ENCODE measurements at regions not wholly inside any gene's neighbourhood (a gene's known extent, or its start where the extent isn't known, plus 50 kb on each side); places are given as distances from the start of the nearest gene placed in this dataset.
"Not testable (repeated sequence)": the region's sequence is repeated elsewhere in the genome, so short reads cannot be mapped to it uniquely, and the experiment has no call there.

GRCh38 chr21:10361214-10361736 is 160.1 kb upstream of the TPTE start:
- not testable (repeated sequence) for H3K4me3 ChIP-seq (replicated peaks; ENCODE audit: low read depth, low read length); DNase-seq (ENCODE audit: extremely low read depth, low read depth)

- not testable (repeated sequence) for H3K4me3 ChIP-seq (replicated peaks; ENCODE audit: low read depth, low read length); DNase-seq (ENCODE audit: extremely low read depth, low read depth)
Observed at GRCh38 chr21:10362816-10363215, 158.6 kb upstream of the TPTE start.

DNA sequence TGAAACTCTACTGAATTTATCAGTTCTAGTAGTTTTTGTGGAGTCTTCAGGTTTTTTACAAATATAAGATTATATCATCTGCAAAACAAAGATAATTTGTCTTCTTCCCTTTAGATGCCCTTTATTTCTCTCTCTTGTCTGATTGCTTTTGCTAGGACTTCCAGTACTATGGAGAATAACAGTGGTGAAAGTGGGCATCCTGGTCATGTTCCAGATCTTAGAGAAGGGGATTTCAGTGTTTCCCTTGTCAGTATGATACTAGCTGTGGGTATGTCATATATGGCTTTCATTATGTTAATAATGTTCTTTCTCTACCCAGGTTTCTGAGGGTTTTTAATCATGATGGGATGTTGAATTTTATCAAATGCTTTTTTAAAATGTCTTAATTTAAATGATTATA is 158.1 kb upstream of the TPTE start:
- DNase-seq (ENCODE audit: extremely low read depth, low read depth); H3K4me3 ChIP-seq (replicated peaks; ENCODE audit: low read depth, low read length): not testable (repeated sequence)

DNA sequence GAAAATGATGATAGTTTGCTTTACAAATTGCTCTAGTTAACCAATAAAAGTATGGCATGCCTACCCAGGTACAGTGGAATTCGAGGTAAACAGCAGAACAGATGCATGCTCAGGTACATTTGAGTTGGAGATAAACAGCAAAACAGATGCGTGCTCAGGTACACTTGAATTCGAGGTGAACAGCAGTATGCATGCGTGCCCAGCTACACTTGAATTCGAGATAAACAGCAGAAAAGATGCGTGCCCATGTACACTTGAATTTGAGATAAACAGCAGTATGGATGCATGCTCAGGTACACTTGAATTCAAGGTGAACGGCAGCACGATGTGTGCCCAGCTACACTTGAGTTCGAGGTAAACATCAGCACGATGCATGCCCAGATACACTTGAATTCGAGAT is 155.2 kb upstream of the TPTE start:
- DNase-seq (ENCODE audit: extremely low read depth, low read depth); H3K4me3 ChIP-seq (replicated peaks; ENCODE audit: low read depth, low read length): not testable (repeated sequence)

- not testable (repeated sequence) for H3K4me3 ChIP-seq (replicated peaks; ENCODE audit: low read depth, low read length); DNase-seq (ENCODE audit: extremely low read depth, low read depth)
Observed at GRCh38 chr21:10367586-10367985, 153.8 kb upstream of the TPTE start.

DNA sequence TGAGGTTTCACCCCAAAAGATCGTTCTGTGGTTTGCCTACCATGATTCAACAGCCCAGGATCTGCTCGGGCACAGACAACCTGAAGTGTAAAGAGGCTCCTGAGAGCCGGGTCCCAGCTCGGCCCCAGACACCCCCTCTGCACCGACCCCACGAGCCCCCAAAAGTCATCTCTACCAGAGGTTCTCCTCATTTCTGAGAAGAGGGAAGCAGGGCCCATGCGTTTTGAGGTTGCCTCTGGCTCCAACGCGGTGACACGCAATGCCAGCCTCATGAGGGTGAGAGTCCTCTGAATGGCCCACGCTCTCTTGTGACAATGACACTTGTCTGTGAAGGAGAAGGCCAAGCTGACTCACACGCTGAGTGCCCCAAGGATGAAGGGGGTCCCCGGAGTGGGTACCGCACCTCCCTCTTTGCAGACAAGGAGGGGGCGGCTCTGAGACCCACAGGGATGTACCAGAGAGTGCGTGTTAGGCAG is 153.0 kb upstream of the TPTE start:
- not testable (repeated sequence) for DNase-seq (ENCODE audit: extremely low read depth, low read depth); H3K4me3 ChIP-seq (replicated peaks; ENCODE audit: low read depth, low read length)

GRCh38 chr21:10369289-10369688 is 152.1 kb upstream of the TPTE start:
- DNase-seq (ENCODE audit: extremely low read depth, low read depth): not testable (repeated sequence)

GRCh38 chr21:10377758-10378157 is 143.6 kb upstream of the TPTE start:
- not testable (repeated sequence) for H3K4me3 ChIP-seq (replicated peaks; ENCODE audit: low read depth, low read length); DNase-seq (ENCODE audit: extremely low read depth, low read depth)

More at GRCh38 chr21:10369289-10369688, 152.1 kb upstream of the TPTE start:
- not testable (repeated sequence) for H3K4me3 ChIP-seq (replicated peaks; ENCODE audit: low read depth, low read length)

DNA sequence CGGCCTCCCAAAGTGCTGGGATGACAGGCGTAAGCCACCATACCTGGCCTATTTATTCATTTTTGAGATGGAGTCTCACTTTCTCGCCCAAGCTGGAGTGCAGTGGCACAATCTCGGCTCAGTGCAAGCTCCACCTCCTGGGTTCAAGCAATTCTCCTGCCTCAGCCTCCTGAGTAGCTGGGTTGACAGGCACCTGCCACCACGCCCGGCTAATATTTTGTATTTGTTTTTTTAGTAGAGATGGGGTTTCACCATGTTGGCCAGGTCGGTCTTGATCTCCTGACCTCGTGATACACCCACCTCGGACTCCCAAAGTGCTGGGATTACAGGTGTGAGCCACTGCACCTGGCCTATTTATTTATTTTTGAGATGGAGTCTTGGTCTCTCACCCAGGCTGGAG is 141.6 kb upstream of the TPTE start:
- H3K4me3 ChIP-seq (replicated peaks; ENCODE audit: low read depth, low read length); DNase-seq (ENCODE audit: extremely low read depth, low read depth): not testable (repeated sequence)

- DNase-seq (ENCODE audit: extremely low read depth, low read depth); H3K4me3 ChIP-seq (replicated peaks; ENCODE audit: low read depth, low read length): not testable (repeated sequence)
Observed at GRCh38 chr21:10381687-10382060, 139.7 kb upstream of the TPTE start.

DNA sequence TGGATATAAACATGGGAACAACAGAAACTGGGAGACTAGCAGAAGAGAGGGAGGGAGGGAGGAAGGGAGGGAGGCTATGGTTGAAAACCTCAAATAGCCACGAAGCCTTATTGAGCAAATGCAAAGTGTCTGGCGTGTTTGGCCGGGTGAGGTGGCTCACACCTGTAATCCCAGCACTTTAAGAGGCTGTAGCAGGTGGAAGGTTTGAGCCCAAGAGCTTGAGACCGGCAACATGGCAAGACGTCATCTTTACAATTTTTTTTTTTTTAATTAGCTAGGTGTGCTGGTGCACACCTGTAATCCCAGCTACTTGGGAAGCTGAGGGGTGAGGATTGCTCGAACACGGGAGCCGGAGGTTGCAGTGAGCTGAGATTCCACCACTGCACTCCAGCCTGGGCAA is 139.2 kb upstream of the TPTE start:
- H3K4me3 ChIP-seq (replicated peaks; ENCODE audit: low read depth, low read length); DNase-seq (ENCODE audit: extremely low read depth, low read depth): not testable (repeated sequence)

DNA sequence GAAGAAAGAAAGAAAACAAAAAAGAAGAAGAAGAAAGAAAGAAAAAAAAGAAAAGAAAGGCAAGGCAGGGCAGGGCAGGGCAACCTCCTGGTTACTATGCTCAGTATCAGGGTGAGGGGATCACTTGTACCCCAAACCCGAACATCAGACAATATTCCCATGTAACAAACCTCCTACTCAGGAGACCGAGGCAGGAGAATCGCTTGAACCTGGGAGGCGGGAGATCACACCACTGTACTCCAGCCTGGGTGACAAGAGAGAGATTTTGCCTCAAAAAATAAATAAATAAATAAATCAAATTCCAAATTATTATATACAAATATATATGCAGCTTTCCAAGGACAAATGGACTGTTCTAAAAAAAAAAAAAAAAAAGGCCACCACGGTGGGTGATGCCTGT is 138.8 kb upstream of the TPTE start:
- not testable (repeated sequence) for DNase-seq (ENCODE audit: extremely low read depth, low read depth); H3K4me3 ChIP-seq (replicated peaks; ENCODE audit: low read depth, low read length)

- H3K4me3 ChIP-seq (replicated peaks; ENCODE audit: low read depth, low read length); DNase-seq (ENCODE audit: extremely low read depth, low read depth): not testable (repeated sequence)
Observed at GRCh38 chr21:10383571-10383970, 137.8 kb upstream of the TPTE start.

DNA sequence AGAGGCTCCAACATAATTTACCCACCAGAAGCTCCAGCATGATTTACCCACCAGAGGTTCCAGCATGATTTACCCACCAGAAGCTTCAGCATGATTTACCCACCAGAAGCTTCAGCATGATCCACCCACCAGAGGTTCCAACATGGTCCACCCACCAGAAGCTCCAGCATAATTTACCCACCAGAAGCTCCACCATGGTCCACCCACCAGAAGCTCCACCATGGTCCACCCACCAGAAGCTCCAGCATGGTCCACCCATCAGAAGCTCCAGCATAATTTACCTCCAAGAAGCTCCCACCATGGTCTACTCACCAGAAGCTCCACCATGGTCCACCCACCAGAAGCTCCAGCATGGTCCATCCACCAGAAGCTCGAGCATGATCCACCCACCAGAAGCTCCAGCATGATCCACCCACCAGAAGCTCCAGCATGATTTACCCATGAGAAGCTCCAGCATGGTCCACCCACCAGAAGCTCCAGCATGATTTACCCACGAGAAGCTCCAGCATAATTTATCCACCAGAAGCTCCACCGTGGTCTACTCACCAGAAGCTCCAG is 137.0 kb upstream of the TPTE start:
- not testable (repeated sequence) for H3K4me3 ChIP-seq (replicated peaks; ENCODE audit: low read depth, low read length); DNase-seq (ENCODE audit: extremely low read depth, low read depth)

- DNase-seq (ENCODE audit: extremely low read depth, low read depth); H3K4me3 ChIP-seq (replicated peaks; ENCODE audit: low read depth, low read length): not testable (repeated sequence)
Observed at GRCh38 chr21:10385202-10385601, 136.2 kb upstream of the TPTE start.

GRCh38 chr21:10385898-10386527 is 135.4 kb upstream of the TPTE start:
- H3K4me3 ChIP-seq (replicated peaks; ENCODE audit: low read depth, low read length); DNase-seq (ENCODE audit: extremely low read depth, low read depth): not testable (repeated sequence)

DNA sequence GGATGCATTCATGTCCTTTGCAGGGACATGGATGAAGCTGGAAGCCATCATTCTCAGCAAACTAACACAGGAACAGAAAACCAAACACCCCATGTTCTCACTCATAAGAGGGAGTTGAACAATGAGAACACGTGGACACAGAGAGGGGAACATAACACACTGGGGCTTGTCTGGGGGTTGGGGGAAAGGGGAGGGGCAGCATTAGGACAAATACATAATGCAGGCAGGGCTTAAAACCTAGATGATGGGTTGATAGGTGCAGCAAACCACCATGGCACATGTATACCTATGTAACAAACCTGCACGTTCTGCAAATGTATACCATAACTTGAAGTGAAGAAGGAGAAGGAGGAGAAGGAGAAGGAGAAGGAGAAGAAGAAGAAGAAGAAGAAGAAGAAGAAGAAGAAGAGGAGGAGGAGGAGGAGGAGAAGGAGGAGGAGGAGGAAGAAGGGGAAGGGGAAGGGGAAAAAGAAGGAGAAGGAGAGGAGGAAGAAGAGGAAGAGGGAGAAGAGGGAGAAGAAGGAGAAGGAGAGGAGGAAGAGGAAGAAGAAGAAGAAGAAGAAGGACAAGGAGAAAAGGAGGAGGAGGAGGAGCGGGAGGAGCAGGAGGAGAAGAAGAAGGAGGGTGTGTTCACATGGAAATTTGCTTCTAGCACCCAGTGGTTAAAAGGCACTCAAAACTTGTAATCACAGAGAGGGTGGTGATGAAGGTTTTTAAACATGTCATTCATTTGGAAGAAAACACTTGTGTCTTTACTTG is 133.5 kb upstream of the TPTE start:
- DNase-seq (ENCODE audit: extremely low read depth, low read depth); H3K4me3 ChIP-seq (replicated peaks; ENCODE audit: low read depth, low read length): not testable (repeated sequence)

- not testable (repeated sequence) for DNase-seq (ENCODE audit: extremely low read depth, low read depth); H3K4me3 ChIP-seq (replicated peaks; ENCODE audit: low read depth, low read length)
Observed at GRCh38 chr21:10388625-10389024, 132.8 kb upstream of the TPTE start.

DNA sequence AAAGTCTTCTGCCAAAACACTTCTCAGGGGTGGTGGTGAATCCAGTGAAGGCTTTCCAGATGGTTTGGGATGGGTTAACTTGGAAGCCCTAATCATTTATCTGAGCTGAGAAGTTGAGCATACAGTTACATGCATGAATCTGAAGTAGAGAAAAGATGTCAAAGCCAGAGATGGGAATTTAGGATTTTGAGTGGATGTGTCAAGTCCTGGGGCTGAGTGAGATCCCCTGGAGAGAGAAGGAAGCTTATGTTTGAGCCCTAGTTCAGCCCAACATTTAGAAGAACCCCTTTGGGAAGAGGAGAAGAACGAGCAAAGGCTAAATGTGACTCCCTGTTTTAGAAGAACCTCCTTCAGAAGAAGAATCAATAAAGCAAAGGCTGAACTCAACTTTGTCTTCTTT is 129.1 kb upstream of the TPTE start:
- not testable (repeated sequence) for DNase-seq (ENCODE audit: extremely low read depth, low read depth); H3K4me3 ChIP-seq (replicated peaks; ENCODE audit: low read depth, low read length)

All from HFF-Myc (cell line).